ENCODE measurements at regions not wholly inside any gene's neighbourhood (a gene's known extent, or its start where the extent isn't known, plus 50 kb on each side); places are given as distances from the start of the nearest gene placed in this dataset.

- TF ChIP-seq CTCF (conservative IDR thresholded peaks at IDR 0.05; ENCODE audit: low read depth, low read length) (no peak), EZH2 (IDR thresholded peaks at IDR 0.05; ENCODE audit: borderline replicate concordance, low read depth, low read length, poor library complexity, severe bottlenecking) (no peak)
Measured at GRCh38 chrX:3442691-3443090, 96.2 kb upstream of the MXRA5 start.

Data from A673 (cell line).